ENCODE measurements at regions not wholly inside any gene's neighbourhood (a gene's known extent, or its start where the extent isn't known, plus 50 kb on each side); places are given as distances from the start of the nearest gene placed in this dataset.

GRCh38 chr14:87233266-87233665 is 759.7 kb downstream of the GALC start:
- TF ChIP-seq, protein P1, sequence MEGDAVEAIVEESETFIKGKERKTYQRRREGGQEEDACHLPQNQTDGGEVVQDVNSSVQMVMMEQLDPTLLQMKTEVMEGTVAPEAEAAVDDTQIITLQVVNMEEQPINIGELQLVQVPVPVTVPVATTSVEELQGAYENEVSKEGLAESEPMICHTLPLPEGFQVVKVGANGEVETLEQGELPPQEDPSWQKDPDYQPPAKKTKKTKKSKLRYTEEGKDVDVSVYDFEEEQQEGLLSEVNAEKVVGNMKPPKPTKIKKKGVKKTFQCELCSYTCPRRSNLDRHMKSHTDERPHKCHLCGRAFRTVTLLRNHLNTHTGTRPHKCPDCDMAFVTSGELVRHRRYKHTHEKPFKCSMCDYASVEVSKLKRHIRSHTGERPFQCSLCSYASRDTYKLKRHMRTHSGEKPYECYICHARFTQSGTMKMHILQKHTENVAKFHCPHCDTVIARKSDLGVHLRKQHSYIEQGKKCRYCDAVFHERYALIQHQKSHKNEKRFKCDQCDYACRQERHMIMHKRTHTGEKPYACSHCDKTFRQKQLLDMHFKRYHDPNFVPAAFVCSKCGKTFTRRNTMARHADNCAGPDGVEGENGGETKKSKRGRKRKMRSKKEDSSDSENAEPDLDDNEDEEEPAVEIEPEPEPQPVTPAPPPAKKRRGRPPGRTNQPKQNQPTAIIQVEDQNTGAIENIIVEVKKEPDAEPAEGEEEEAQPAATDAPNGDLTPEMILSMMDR (IDR thresholded peaks at IDR 0.05) = no peak

DNA sequence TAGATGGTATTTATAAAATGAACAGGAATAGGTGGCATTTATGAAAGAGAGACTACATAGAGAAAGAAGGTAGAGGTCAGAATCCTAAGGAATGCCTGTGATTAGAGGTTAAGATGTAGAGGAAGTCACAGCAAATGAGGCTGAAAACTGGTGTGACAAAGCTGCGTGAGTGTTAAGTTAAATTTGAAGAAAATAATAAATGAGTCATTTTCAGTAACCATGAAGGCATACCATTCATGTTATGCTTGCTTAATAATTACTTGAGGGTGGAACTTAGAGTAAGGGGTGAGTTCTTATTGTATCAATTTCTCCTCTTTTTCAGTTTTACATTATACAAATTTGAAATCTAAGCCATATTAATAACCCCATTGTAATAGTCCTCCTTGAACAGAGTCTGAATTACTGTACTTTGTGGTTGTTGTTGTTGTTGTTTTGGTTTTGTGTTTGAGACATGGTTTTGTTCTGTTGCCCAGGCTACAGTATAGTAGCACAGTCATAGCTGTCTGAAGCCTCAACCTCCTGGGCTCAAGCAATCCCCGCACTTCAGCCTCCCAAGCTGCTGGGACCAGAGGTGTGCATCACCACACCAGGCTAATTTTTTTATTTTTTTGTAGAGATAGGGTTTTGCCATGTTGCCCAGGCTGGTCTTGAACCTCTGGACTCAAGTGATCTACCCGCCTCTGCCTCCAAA is 761.5 kb downstream of the GALC start:
- TF ChIP-seq, protein P1 (IDR thresholded peaks at IDR 0.05) = no peak

GRCh38 chr14:87230726-87231125 is 762.3 kb downstream of the GALC start:
- TF ChIP-seq, protein P1 (IDR thresholded peaks at IDR 0.05) = no peak

DNA sequence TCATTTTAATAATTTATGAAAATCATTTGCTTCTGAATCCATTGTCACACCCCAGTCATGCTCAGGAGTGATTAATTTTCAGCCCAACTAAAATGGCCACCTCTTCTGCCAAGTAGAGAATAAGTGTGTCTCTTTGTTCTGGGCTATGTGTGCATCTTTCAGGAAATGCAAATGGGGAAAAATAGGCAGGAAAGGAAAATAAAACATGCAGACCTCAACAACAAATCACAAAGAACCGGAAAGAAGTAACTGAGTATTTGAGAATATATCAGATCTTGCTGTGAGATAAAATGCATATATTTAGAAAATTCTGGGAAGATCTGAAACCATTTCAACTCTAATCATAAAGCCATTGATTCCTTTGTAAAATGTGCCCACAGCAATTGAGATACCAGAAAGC is 763.9 kb downstream of the GALC start:
- TF ChIP-seq, protein P1 (IDR thresholded peaks at IDR 0.05) = no peak

GRCh38 chr14:87217023-87217422 is 776.0 kb downstream of the GALC start:
- TF ChIP-seq, protein P1 (IDR thresholded peaks at IDR 0.05) = no peak

- TF ChIP-seq, protein P1 (IDR thresholded peaks at IDR 0.05) = no peak
These were observed 778.4 kb downstream of the GALC start for GRCh38 chr14:87214558-87214957.

- TF ChIP-seq, protein P1 (IDR thresholded peaks at IDR 0.05) = no peak
These were observed 785.2 kb downstream of the GALC start for GRCh38 chr14:87207756-87208155.

DNA sequence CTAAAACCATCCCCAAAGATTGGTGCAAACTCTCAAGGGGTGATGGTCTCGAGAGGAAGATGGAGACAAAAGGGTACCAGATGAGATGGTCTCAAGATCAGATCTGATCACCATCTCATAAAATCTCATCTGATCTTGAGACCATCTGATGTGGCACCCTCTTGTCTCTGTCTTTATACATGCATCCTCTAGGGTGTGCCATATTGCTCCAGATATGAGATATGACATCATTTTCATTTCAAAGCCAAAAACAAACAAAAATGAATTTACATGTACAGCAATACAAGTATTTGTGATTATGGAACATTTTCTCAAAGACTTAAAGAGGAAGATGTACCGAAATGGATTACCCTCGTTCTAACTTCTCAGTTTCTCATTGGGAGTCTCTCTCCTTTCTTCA is 787.2 kb downstream of the GALC start:
- TF ChIP-seq, protein P1 (IDR thresholded peaks at IDR 0.05) = peak; percentile 20; the same call in 1 of the 2 replicates

Measured in LNCAP (cell line).